ENCODE measurements at regions not wholly inside any gene's neighbourhood (a gene's known extent, or its start where the extent isn't known, plus 50 kb on each side); places are given as distances from the start of the nearest gene placed in this dataset.

DNA sequence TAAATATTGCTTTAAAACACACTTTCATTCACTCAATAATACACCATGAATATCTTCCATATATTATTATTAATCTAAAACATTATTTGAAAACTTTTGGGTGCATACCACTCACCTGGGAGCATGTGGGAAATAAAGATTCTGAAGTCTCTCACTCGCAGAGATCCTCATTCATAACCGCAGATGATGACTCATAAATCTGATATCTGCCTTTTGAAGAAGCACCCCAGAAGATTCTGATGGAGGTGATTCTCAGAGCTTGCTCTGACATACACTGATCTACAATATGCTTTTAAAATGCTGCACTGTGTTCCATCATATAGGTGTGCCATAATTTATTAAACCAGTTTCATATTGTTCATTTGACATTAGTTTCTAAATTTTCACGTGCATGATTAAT is 135.0 kb upstream of the SGK1 start:
- TF ChIP-seq, protein P1, sequence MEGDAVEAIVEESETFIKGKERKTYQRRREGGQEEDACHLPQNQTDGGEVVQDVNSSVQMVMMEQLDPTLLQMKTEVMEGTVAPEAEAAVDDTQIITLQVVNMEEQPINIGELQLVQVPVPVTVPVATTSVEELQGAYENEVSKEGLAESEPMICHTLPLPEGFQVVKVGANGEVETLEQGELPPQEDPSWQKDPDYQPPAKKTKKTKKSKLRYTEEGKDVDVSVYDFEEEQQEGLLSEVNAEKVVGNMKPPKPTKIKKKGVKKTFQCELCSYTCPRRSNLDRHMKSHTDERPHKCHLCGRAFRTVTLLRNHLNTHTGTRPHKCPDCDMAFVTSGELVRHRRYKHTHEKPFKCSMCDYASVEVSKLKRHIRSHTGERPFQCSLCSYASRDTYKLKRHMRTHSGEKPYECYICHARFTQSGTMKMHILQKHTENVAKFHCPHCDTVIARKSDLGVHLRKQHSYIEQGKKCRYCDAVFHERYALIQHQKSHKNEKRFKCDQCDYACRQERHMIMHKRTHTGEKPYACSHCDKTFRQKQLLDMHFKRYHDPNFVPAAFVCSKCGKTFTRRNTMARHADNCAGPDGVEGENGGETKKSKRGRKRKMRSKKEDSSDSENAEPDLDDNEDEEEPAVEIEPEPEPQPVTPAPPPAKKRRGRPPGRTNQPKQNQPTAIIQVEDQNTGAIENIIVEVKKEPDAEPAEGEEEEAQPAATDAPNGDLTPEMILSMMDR (IDR thresholded peaks at IDR 0.05): no peak
- TF ChIP-seq EZH2 (IDR thresholded peaks at IDR 0.05) (no peak), EZH2phosphoT487 (IDR thresholded peaks at IDR 0.05) (no peak)

Data from neural progenitor cell (in vitro differentiated cells).